ENCODE measurements at regions not wholly inside any gene's neighbourhood (a gene's known extent, or its start where the extent isn't known, plus 50 kb on each side); places are given as distances from the start of the nearest gene placed in this dataset.

DNA sequence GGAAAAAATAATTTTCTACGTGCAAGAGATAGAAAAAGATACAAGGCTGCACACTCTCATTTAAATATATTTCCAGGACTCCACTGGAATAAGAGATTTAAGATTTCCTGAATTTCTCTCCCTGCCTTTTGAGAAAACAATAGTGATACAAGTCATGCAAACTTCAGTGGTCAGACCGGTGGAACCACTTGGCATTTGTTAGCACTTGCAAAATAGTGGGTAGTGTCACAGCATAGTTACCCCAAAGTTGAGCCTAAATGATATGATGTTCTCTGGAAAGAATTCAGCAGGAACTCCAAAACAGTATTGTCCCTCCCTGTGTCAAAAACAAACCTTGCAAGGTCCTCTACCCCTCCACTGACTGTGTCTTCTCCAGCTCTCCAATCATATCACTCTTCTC, 102.3 kb downstream of the ANKRD50 start:
- Histone ChIP-seq H3K4me2 (no peak overlapping the region), H3F3A (replicated peaks; ENCODE audit: insufficient read depth) (no peaks in the 10 kb centered on the region), H3K4me3 (ENCODE audit: low read depth in 2 of 2, low read length in 1 of 2) (no peak overlapping the region), H3K27ac (ENCODE audit: low read depth in 2 of 2, low read length in 1 of 2) (no peak overlapping the region), H3K9ac (no peak overlapping the region), H3K9me2 (no peaks in the 10 kb centered on the region), H3K36me3 (replicated peaks in 1 of 2; ENCODE audit: control insufficient read depth in 1 of 2, insufficient read depth in 2 of 2, low read length in 1 of 2) (peaks cover 0 to 3% of the 10 kb centered on the region in 2 experiments), H3K79me2 (ENCODE audit: insufficient read depth) (no peaks in the 10 kb centered on the region), H3K27me3 (ENCODE audit: insufficient read depth) (no peaks in the 10 kb centered on the region), H4K20me1 (ENCODE audit: insufficient read depth) (no peaks in the 10 kb centered on the region), H3K4me1 (ENCODE audit: control insufficient read depth in 1 of 2, insufficient read depth in 2 of 2, low read depth in 1 of 2, low read length in 1 of 2) (no peaks in the 10 kb centered on the region), H2AFZ (ENCODE audit: low read depth) (no peak overlapping the region), H3K9me3 (no peaks in the 10 kb centered on the region)
- WGBS (ENCODE audit: low lambda C conversion rate): 97% methylated on average over 2 of the region's 2 CpGs
- ChIA-PET CTCF (no interaction called here), POLR2A (no interaction called here)
- TF ChIP-seq, protein P1, sequence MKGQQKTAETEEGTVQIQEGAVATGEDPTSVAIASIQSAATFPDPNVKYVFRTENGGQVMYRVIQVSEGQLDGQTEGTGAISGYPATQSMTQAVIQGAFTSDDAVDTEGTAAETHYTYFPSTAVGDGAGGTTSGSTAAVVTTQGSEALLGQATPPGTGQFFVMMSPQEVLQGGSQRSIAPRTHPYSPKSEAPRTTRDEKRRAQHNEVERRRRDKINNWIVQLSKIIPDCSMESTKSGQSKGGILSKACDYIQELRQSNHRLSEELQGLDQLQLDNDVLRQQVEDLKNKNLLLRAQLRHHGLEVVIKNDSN (IDR thresholded peaks at IDR 0.05; ENCODE audit: borderline replicate concordance, low read depth): no peak
- TF ChIP-seq CHD2 (IDR thresholded peaks at IDR 0.05; ENCODE audit: low read length, partially characterized antibody) (no peak), FOXJ3 (CRISPR knock-in tag; IDR thresholded peaks at IDR 0.05) (no peak), NFIC (IDR thresholded peaks at IDR 0.05; ENCODE audit: borderline replicate concordance) (no peak), TEAD4 (IDR thresholded peaks at IDR 0.05; ENCODE audit: borderline replicate concordance, insufficient read depth) (no peak), SMC3 (IDR thresholded peaks at IDR 0.05; ENCODE audit: low read depth, low read length) (no peak), RAD21 (IDR thresholded peaks at IDR 0.05; ENCODE audit: low read length) (no peak), JUND (IDR thresholded peaks at IDR 0.05) (no peak)
- DNase-seq: no peak

Small RNA genes in the stretch of these regions (small RNA-seq; reads per million reads assigned to genes)
- gene AC093767.1: 0 reads per million in 7 experiments

Measured in SK-N-SH (cell line).